ENCODE measurements at regions not wholly inside any gene's neighbourhood (a gene's known extent, or its start where the extent isn't known, plus 50 kb on each side); places are given as distances from the start of the nearest gene placed in this dataset.

DNA sequence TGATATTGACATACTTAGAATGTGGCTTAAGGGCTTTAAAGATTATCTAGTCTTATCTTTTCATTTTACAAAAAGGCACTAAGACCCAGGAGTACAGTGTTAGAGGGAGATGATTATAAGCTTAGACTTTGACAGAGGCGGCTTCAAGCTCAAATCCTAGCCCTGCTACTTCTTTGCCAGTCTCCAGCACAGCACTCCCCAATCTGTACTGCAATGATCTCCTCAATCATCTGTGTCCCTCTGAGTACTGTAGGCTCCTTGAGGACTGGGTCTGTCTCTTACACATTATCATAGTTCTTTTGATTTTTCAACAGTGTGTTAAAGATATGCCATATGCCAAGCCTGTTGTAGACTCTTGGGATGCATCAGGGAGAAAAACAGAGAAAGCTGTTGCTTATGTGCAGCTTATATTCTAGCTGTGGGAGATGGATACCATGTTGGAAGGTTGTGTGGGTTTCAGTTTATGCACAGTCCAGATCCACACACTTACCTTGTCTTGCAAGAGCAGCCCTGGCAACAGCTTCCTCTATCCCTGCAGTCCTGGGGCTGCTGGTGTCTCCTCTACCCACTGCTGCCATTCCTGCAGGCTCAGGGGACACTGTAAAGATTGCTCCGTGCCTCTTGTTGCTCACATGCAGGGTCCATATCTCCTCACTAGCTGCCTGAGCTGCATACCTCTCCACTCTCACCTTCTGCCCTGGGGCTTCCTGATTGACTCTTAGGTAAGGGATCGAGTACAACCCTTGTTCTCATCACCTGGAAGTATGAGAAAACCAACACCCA is 103.9 kb upstream of the TSPAN2 start:
- Histone ChIP-seq H3K27me3 (ENCODE audit: insufficient read depth, low read length) (no peaks in the 10 kb centered on the region), H2AFZ (ENCODE audit: low read length) (no peak overlapping the region), H3K79me1 (ENCODE audit: insufficient read depth, low read depth, low read length, poor library complexity, severe bottlenecking) (no peaks in the 10 kb centered on the region)

More for the DNA sequence above, 103.9 kb upstream of the TSPAN2 start:
- H3K9me3 Mint-ChIP-seq: no peaks in the 10 kb centered on the region
- H3K27ac Mint-ChIP-seq: no peak overlapping the region
- H3K18ac ChIP-seq (ENCODE audit: insufficient read length, low read depth, low read length): no peak overlapping the region
- H3K4ac ChIP-seq (ENCODE audit: low read depth, low read length): no peak overlapping the region
- no peaks in the 10 kb centered on the region for H3K9me3 ChIP-seq (ENCODE audit: control insufficient read depth, low read depth, low read length)
- H2BK120ac ChIP-seq (ENCODE audit: low read depth, low read length, poor library complexity, severe bottlenecking): no peak overlapping the region
- peaks cover 6 to 8% of the 10 kb centered on the region in 2 experiments; a peak in 3 of 4 replicates for H3K4me1 Mint-ChIP-seq
- no peak overlapping the region for H2BK20ac ChIP-seq (ENCODE audit: low read depth, low read length, poor library complexity, severe bottlenecking)
- H3K27me3 Mint-ChIP-seq (ENCODE audit: low read depth): peaks cover 1% of the 10 kb centered on the region; the same call in 1 of the 2 replicates
- H2BK15ac ChIP-seq (ENCODE audit: low read depth, low read length): no peak overlapping the region
- no peak overlapping the region for H3K23ac ChIP-seq (ENCODE audit: insufficient read length, low read depth, low read length)
- no peak overlapping the region for H2BK5ac ChIP-seq (ENCODE audit: insufficient read length, low read length)
- no peak overlapping the region for H3K9ac ChIP-seq (ENCODE audit: extremely low read depth, insufficient read length, low read length)
- H4K8ac ChIP-seq (replicated peaks; ENCODE audit: insufficient read length, low read depth, low read length): no peak overlapping the region
- H3K23me2 ChIP-seq (ENCODE audit: insufficient read length, low read depth, low read length, poor library complexity, severe bottlenecking): no peaks in the 10 kb centered on the region
- H4K20me1 ChIP-seq (ENCODE audit: control insufficient read depth, insufficient read depth, insufficient read length): no peaks in the 10 kb centered on the region
- no peak overlapping the region for H2BK12ac ChIP-seq (ENCODE audit: insufficient read length, low read depth, low read length)
- no peak overlapping the region for H4K5ac ChIP-seq (ENCODE audit: insufficient read length, low read depth, low read length)
- H3K4me1 ChIP-seq (ENCODE audit: insufficient read depth, low read length): no peaks in the 10 kb centered on the region
- WGBS (ENCODE audit: extremely low coverage, insufficient read length, low lambda C conversion rate): no CpG with 5 or more reads among the region's 3 CpGs
- no peak overlapping the region for H3K56ac ChIP-seq (ENCODE audit: insufficient read length, low read depth, low read length)
- TF ChIP-seq, protein P1, sequence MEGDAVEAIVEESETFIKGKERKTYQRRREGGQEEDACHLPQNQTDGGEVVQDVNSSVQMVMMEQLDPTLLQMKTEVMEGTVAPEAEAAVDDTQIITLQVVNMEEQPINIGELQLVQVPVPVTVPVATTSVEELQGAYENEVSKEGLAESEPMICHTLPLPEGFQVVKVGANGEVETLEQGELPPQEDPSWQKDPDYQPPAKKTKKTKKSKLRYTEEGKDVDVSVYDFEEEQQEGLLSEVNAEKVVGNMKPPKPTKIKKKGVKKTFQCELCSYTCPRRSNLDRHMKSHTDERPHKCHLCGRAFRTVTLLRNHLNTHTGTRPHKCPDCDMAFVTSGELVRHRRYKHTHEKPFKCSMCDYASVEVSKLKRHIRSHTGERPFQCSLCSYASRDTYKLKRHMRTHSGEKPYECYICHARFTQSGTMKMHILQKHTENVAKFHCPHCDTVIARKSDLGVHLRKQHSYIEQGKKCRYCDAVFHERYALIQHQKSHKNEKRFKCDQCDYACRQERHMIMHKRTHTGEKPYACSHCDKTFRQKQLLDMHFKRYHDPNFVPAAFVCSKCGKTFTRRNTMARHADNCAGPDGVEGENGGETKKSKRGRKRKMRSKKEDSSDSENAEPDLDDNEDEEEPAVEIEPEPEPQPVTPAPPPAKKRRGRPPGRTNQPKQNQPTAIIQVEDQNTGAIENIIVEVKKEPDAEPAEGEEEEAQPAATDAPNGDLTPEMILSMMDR (conservative IDR thresholded peaks at IDR 0.05): no peak
- no peak overlapping the region for H3K4me2 ChIP-seq (ENCODE audit: insufficient read depth, insufficient read length, low read length)
- no peak overlapping the region for H3T11ph ChIP-seq (ENCODE audit: low read length)
- H3K36me3 Mint-ChIP-seq (ENCODE audit: insufficient read depth in 1 of 3, low read depth in 3 of 3): no peaks in the 10 kb centered on the region
- H3K4me3 Mint-ChIP-seq: no peak overlapping the region
- DNase-seq: no peak
- peak overlapping the region; percentile 53; the same call in 1 of the 2 replicates for H3K14ac ChIP-seq (ENCODE audit: insufficient read depth, low read length)
- H4K91ac ChIP-seq (ENCODE audit: insufficient read length, low read depth, low read length): no peak overlapping the region
- H3K79me2 ChIP-seq (ENCODE audit: insufficient read depth, low read length): no peaks in the 10 kb centered on the region
- no peak overlapping the region for H2AK5ac ChIP-seq (ENCODE audit: insufficient read length, low read length)
- no peak overlapping the region for H3K27ac ChIP-seq (ENCODE audit: insufficient read length, low read depth, low read length)
